PC-3 (cell line): ENCODE measurements at regions not wholly inside any gene's neighbourhood (a gene's known extent, or its start where the extent isn't known, plus 50 kb on each side); places are given as distances from the start of the nearest gene placed in this dataset.

Experiments
- ATAC-seq: fragments of 200-7000 bp; cut with Tn5 transposase; 2 replicates; pipeline ENCODE4 v1.9.1; 2020; ENCODE audit warnings: mild to moderate bottlenecking, moderate library complexity
- BruUV-seq: library from RNA; stranded (reverse); fragments of 400-500 nt; replicated peaks from 2 replicates; lab custom pipeline; 2021; lab: Mats Ljungman, UMichigan
- CTCF ChIA-PET: fragments of 300-600 bp; sonication (Branson Sonifier 250); formaldehyde crosslinking; loops from one replicate; lab custom pipeline; 2022; ENCODE audit warnings: antibody characterized with exemption; lab: Charles Lee
- POLR2A ChIA-PET: fragments of 300-600 bp; sonication (Branson Sonifier 250); formaldehyde crosslinking; loops from one replicate; lab custom pipeline; 2022; ENCODE audit warnings: antibody characterized with exemption; ENCODE audit not compliant: unreplicated experiment; lab: Charles Lee
- DNase-seq: peaks from one replicate; pipeline ENCODE4 v3.0.0-alpha.2; 2015
- H2AFZ ChIP-seq: fragments of 300-600 bp; sonication (generic); 2 replicates; pipeline ENCODE4 v1.6.0; 2016; ENCODE audit warnings: antibody characterized with exemption, low read length
- H3F3A ChIP-seq: fragments of 300-600 bp; sonication (generic); one replicate; pipeline ENCODE4 v1.6.0; 2017; ENCODE audit warnings: antibody characterized with exemption, low read length, control low read depth, mild to moderate bottlenecking; ENCODE audit not compliant: unreplicated experiment
- H3K27ac ChIP-seq: fragments of 300-600 bp; sonication (generic); 2 replicates; pipeline ENCODE4 v1.5.1; 2016; ENCODE audit warnings: mild to moderate bottlenecking, low read length
- H3K27me3 ChIP-seq: fragments of 300-600 bp; sonication (generic); 2 replicates; pipeline ENCODE4 v1.6.1; 2016; ENCODE audit warnings: low read length, mixed read lengths
- H3K36me3 ChIP-seq: fragments of 300-600 bp; sonication (generic); 2 replicates; pipeline ENCODE4 v1.6.1; 2016; ENCODE audit warnings: low read depth, mixed run types, low read length, mixed read lengths
- H3K4me1 ChIP-seq: fragments of 300-600 bp; sonication (generic); 2 replicates; pipeline ENCODE4 v1.5.1; 2016; ENCODE audit warnings: low read length; ENCODE audit not compliant: insufficient read depth
- H3K4me2 ChIP-seq: fragments of 300-600 bp; sonication (generic); 2 replicates; pipeline ENCODE4 v1.6.0; 2016; ENCODE audit warnings: low read length
- H3K4me3 ChIP-seq: fragments of 300-600 bp; sonication (generic); 2 replicates; pipeline ENCODE4 v1.5.1; 2016; ENCODE audit warnings: mild to moderate bottlenecking, low read length, mixed read lengths
- H3K79me2 ChIP-seq: fragments of 300-600 bp; sonication (generic); 2 replicates; pipeline ENCODE4 v1.6.1; 2017; ENCODE audit warnings: low read length, mixed read lengths
- H3K9ac ChIP-seq: fragments of 300-600 bp; sonication (generic); 2 replicates; pipeline ENCODE4 v1.6.0; 2016; ENCODE audit warnings: mild to moderate bottlenecking, low read length
- H3K9me2 ChIP-seq: fragments of 300-600 bp; sonication (generic); replicated peaks from 2 replicates; pipeline ENCODE4 v1.6.1; 2016; ENCODE audit warnings: mixed run types, low read length, mixed read lengths
- H3K9me3 ChIP-seq: fragments of 300-600 bp; sonication (generic); 2 replicates; pipeline ENCODE4 v1.6.1; 2016; ENCODE audit warnings: low read length, mixed read lengths
- H4K20me1 ChIP-seq: fragments of 300-600 bp; sonication (generic); 2 replicates; pipeline ENCODE4 v1.6.1; 2016; ENCODE audit warnings: low read length, mixed read lengths
- CTCF ChIP-seq: fragments of 300-600 bp; sonication (generic); conservative IDR thresholded peaks from 2 replicates; pipeline ENCODE4 v1.5.1; 2017; ENCODE audit warnings: antibody characterized with exemption, low read depth, mild to moderate bottlenecking, low read length
- EZH2 ChIP-seq: fragments of 300-600 bp; sonication (generic); IDR thresholded peaks from one replicate; pipeline ENCODE4 v1.6.1; 2017; ENCODE audit warnings: antibody characterized with exemption, mild to moderate bottlenecking, low read length; ENCODE audit not compliant: unreplicated experiment
- EZH2phosphoT487 ChIP-seq: fragments of 300-600 bp; sonication (generic); IDR thresholded peaks from 2 replicates; pipeline ENCODE4 v1.6.1; 2018; ENCODE audit warnings: mild to moderate bottlenecking, antibody characterized with exemption, low read length, borderline replicate concordance
- intact Hi-C: fragments of 100-400 bp; cut with micrococcal nuclease; formaldehyde crosslinking; loops from 2 replicates; pipeline ENCODE4 v1.9.0; 2023

GRCh38 chr2:23128684-23129292, 256.2 kb upstream of the KLHL29 start:
- Histone ChIP-seq H2AFZ (no peak overlapping the region), H3K9me2 (no peaks in the 10 kb centered on the region), H4K20me1 (no peaks in the 10 kb centered on the region), H3K4me1 (no peaks in the 10 kb centered on the region), H3K79me2 (no peaks in the 10 kb centered on the region), H3K9ac (no peak overlapping the region), H3K27me3 (no peaks in the 10 kb centered on the region), H3K4me3 (no peak overlapping the region), H3K4me2 (no peak overlapping the region), H3K9me3 (no peaks in the 10 kb centered on the region), H3F3A (no peaks in the 10 kb centered on the region), H3K36me3 (no peaks in the 10 kb centered on the region), H3K27ac (no peak overlapping the region)
- ATAC-seq (no peak), DNase-seq (no peak)
- ChIA-PET CTCF (no interaction called here), POLR2A (no interaction called here)
- TF ChIP-seq CTCF, result no peak
- TF ChIP-seq EZH2, result no peak
- TF ChIP-seq EZH2phosphoT487, result no peak
- BruUV-seq, result no TSS peak
- intact Hi-C loops, result no loop called here

- no TSS peak for BruUV-seq
- no peak for ATAC-seq
- DNase-seq, result no peak
- H3K27ac ChIP-seq, result no peak overlapping the region
- no peaks in the 10 kb centered on the region for H3K4me1 ChIP-seq
- no peaks in the 10 kb centered on the region for H3K27me3 ChIP-seq
- no peaks in the 10 kb centered on the region for H3K79me2 ChIP-seq
- H3K9me2 ChIP-seq, result no peaks in the 10 kb centered on the region
- no peak overlapping the region for H3K9ac ChIP-seq
- no peaks in the 10 kb centered on the region for H3K9me3 ChIP-seq
- intact Hi-C loops, result no loop called here
- no peak overlapping the region for H2AFZ ChIP-seq
- no peaks in the 10 kb centered on the region for H4K20me1 ChIP-seq
- H3K4me2 ChIP-seq, result no peak overlapping the region
- H3F3A ChIP-seq, result no peaks in the 10 kb centered on the region
- POLR2A ChIA-PET, result no interaction called here
- CTCF ChIA-PET, result interaction anchor here (0.6 kb wide), 1 partner anchor 309 kb away, joined by 3 read pairs; no protein-coding TSS in a partner anchor
- no peaks in the 10 kb centered on the region for H3K36me3 ChIP-seq
- H3K4me3 ChIP-seq, result no peak overlapping the region
- TF ChIP-seq EZH2phosphoT487 (no peak), CTCF (no peak)
Measured at GRCh38 chr2:23131066-23131575, 253.9 kb upstream of the KLHL29 start.

- Histone ChIP-seq H4K20me1 (no peaks in the 10 kb centered on the region), H3K9me3 (no peaks in the 10 kb centered on the region), H3K9me2 (no peaks in the 10 kb centered on the region), H3K27ac (no peak overlapping the region), H3K27me3 (no peaks in the 10 kb centered on the region), H3K79me2 (no peaks in the 10 kb centered on the region), H3F3A (no peaks in the 10 kb centered on the region), H2AFZ (no peak overlapping the region), H3K4me3 (no peak overlapping the region), H3K4me1 (no peaks in the 10 kb centered on the region), H3K36me3 (no peaks in the 10 kb centered on the region), H3K9ac (no peak overlapping the region), H3K4me2 (no peak overlapping the region)
- ATAC-seq (no peak), DNase-seq (no peak)
- ChIA-PET CTCF (no interaction called here), POLR2A (no interaction called here)
- BruUV-seq, result no TSS peak
- intact Hi-C loops, result no loop called here
- TF ChIP-seq EZH2 (no peak), CTCF (no peak), EZH2phosphoT487 (no peak)
Measured at GRCh38 chr2:23132000-23132399, 253.0 kb upstream of the KLHL29 start.
